Pons (tissue), 1 donor: ENCODE measurements at regions not wholly inside any gene's neighbourhood (a gene's known extent, or its start where the extent isn't known, plus 50 kb on each side); places are given as distances from the start of the nearest gene placed in this dataset.
"Not testable (repeated sequence)": the region's sequence is repeated elsewhere in the genome, so short reads cannot be mapped to it uniquely, and the experiment has no call there.

ENCODE experiments used
- DNase-seq: peaks from one replicate; pipeline ENCODE4 v3.0.0-alpha.2; 2016; ENCODE audit warnings: low spot score

DNA sequence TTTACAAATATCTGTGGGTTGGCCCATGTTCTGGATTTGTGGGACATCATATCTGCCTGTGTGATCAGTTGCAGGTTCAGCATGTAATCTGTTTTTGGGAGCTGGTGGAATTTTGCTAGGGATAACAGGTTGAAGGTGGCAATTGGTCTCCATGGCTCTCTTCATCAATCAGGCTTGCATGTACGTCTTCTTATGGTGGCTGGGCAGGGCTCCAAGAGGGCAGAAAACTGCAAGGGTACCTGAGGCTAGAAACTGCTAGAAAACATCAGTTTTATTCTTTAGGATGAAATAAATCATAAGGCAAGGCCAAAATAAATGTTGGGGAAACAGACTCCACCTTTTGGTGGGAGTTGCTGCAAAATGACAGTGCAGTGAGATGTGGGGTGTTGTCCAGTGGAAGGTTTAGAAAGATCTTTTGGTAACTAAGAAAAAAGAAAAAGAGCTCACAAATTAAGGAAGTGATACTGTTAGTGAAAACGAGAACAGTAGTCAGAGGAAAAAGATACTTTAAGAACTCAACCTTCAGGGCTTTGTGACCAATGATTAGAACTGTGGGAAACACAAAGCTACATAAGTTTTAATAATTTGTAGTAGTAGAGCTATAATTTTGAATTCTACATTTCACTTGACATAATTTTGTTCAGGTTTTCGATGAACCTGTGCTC is 300.7 kb upstream of the IZUMO3 start:
- no peak for DNase-seq

DNA sequence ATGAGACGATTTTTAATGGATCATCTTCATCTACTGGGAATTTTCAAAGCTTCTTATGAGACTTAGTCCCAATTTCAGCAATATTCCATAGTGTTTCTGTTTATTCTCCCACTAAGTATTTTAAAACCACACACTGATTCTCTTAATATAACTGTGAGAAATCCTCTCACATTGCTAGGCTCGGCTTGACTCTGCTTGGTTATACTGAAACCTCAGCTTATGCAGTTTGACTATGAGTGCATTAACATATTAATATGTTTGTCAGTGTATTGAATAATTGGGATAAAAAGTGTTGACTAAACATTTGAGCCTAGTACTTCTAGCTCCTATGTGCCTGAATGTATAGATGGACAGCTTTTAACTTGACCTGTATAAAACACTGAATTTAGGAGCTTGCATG is 298.5 kb upstream of the IZUMO3 start:
- DNase-seq, result no peak

- DNase-seq, result no peak
Observed at GRCh38 chr9:24841993-24842392, 296.3 kb upstream of the IZUMO3 start.

DNA sequence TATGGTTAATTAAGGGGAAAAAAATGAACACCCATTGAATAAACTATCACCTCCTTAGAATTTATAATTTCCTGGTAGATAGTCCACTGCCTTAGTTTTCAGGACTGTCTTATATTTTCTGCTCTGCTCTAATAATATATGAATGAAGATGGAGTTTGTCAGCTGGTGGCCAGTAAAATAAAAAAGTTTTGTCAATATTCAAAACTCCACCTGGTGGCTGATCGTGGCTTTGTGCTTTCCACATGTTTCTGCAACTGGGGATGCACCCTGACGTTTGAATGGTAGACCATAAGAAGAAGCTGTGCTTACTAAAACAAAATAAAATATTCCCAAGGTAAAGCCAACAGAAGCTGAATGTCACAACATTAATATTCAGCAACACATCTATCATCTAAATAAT is 286.6 kb upstream of the IZUMO3 start:
- DNase-seq, result no peak

GRCh38 chr9:24828687-24829086 is 283.0 kb upstream of the IZUMO3 start:
- no peak for DNase-seq

- no peak for DNase-seq
Observed at GRCh38 chr9:24824607-24825006, 278.9 kb upstream of the IZUMO3 start.

GRCh38 chr9:24820196-24820595 is 274.5 kb upstream of the IZUMO3 start:
- DNase-seq, result no peak

- no peak for DNase-seq
Observed at GRCh38 chr9:24817756-24818155, 272.1 kb upstream of the IZUMO3 start.

GRCh38 chr9:24816006-24816405 is 270.3 kb upstream of the IZUMO3 start:
- no peak for DNase-seq

GRCh38 chr9:24801344-24801743 is 255.6 kb upstream of the IZUMO3 start:
- DNase-seq, result no peak

DNA sequence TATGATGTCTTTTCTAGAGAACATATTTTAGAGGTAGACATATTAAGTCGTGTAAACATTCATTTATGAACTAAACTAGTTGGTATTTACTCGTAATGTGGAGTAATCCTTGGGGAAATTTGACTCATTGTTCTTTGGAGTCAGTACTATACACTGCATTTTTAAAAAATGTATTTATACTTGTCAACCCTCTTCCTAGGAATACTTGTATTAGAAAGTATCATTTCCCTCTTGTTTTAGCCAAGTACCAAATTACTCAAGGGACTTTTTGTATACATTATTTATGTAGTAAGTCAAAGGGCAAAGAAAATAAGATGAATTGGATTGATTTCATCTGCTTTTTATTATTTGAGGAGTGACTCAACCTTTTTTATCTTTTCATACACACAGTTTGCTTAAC is 248.1 kb upstream of the IZUMO3 start:
- no peak for DNase-seq

DNA sequence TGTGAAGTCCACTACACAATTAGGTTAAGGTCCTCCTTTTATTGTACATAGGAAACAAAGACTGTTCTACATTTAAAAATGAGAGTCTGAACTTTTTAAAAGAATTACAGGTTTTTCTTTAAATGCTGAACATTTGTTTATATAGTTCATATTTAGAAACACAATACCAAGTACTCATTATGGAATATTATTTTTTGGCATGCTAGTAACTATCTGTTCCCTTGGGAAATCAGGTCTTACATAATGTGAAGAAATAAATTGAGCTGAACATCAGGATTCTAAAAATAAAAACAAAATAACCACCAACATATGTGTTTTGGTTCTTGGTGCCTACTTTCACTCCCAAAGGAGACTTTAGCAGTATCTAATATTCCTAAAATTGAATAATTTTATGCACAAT is 230.5 kb upstream of the IZUMO3 start:
- DNase-seq, result no peak

- not testable (repeated sequence) for DNase-seq
Observed at GRCh38 chr9:24774199-24774598, 228.5 kb upstream of the IZUMO3 start.

- DNase-seq, result no peak
Observed at GRCh38 chr9:24766081-24766480, 220.4 kb upstream of the IZUMO3 start.

GRCh38 chr9:24765025-24765756 is 219.5 kb upstream of the IZUMO3 start:
- no peak for DNase-seq

DNA sequence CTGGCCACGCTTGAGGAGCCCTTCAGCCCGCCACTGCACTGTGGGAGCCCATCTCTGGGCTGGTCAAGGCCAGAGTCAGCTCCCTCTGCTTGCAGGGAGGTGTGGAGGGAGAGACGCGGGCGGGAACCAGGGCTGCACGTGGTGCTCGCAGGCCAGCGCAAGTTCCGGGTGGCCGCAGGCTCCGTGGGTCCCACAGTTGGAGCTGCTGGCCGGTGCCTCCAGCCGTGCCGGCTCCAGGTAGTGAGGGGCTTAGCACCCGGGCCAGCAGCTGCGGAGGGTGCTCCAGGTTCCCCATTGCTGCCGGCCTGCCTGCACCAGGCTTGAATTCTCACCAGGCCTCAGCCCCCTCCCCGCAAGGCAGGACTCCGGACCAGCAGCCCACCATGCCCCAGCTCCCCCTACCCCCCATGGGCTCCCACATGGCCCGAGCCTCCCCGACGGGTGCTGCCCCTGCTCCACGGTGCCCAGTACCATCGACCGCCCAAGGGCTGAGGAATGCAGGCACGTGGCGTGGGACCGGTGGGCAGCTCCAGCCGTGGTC is 192.8 kb upstream of the IZUMO3 start:
- DNase-seq, result no peak

DNA sequence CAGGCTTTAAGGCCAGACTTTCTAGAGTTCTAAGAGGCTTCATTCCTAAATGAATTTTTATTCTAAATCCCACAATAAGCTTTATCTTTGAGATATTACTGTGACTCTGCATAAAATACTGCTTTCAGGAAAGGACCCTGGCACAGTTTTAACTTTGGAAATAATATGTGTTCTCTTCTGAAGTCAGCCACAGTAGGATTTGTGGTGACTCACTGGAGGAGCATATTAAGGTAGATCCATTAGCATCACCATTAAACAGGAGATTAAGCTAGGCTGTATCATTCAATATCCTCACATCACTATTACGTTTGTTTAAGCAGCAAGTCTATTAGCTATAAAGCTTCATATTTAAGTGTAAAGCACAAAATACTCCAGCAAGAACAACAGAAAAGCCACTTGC is 186.1 kb upstream of the IZUMO3 start:
- DNase-seq, result no peak

DNA sequence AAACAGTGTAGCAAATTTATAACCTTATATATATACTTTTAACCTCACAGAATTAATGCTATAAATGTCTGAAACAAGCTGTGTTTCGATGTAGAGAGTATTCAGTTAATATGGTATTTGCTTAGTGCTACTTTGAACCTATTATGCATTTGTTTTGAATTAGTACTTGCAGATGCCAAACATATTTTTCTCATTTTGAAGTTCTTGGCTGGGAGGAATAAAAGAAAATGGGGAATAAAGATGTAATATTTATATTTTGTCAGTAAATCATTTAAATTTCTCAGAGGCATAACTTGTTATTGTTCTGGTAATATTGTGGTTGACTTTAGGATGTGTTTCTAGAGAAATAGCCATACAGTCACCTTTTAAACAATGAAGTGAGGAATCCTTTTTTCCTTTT is 175.9 kb upstream of the IZUMO3 start:
- DNase-seq, result no peak

DNA sequence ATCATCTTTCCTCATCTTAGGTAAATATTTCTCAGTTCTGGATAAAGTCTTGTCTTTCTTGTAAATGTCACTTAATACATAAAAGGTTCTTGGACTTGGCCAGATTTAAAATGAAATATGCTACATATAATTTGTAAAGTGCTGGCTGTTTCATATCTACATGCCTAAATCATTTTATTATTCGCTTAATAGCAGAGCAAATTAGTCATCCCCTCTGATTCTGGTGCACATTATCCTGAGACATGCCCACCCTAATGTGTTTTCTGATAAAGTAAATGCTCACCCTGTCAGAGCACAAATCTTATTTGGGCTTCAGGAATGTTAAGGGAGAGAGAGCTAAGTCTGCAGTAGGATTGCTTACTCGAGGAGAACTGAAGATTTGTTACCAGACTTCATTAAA is 166.5 kb upstream of the IZUMO3 start:
- no peak for DNase-seq

GRCh38 chr9:24708814-24709213 is 163.1 kb upstream of the IZUMO3 start:
- DNase-seq, result no peak

DNA sequence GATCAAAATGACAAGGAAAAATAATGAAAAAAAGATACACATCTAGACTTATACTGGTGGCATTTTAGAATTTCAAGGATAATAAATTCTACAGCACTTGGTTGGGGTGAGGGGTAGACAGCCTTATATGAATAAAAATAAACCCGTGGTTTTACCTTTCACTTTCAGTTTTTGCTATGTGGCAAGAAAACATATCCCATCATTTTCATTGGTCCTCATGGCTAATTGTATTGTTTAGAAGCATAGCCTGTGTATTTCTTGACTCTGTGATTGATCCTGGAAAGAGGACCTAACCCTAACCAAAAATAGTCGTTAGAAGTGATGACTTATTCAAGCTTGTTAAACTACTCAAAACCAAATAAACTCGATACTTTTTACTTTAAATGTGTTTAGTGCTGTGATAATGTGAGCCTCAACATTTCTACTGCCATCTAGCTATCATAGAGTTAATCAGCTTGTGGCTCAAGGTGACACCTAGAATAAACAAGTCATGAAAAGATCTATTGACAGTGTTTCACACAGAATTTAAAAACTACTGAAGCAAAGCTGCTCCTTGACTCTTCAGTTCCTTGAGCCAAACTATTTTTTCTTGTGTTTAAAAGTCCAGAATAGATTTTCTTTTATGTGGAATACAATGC is 153.3 kb upstream of the IZUMO3 start:
- DNase-seq, result no peak

DNA sequence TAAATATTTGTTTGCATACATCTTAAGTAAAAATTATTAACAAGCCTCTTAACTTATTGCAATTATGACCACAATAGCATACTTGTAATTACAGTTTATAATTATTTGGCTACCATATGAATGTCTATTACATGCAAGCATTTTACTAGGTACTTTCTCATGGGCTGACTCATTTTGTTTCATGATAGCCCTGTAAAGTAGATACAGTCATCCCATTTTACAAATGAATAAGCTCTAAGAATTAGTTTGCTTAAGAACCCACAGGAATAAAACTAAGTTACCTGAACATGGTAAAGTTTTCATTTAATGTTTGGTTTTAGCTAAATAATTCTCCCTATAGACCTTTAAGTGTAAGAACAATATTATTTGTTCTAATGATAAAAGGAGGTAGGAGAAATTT is 126.6 kb upstream of the IZUMO3 start:
- no peak for DNase-seq

DNA sequence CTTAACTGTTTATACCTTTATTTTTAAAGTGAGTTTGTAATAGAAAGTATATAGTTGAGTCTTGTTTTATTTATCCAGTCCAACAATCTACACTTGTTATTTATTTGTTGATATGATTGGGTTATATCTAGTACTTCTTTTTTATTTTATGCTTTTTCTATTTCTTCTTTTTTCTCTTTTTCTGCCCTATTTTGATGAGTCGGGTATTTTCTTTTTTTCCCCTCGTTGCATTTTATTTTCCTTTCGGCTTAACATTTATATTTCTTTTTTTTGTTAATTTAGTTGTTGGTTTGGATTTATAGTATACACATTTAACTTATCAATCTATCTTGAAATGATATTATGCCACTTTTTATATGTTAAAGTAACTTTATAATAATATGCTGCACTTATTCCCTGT is 111.7 kb upstream of the IZUMO3 start:
- DNase-seq, result no peak
